Fibroblast of lung (primary cell): ENCODE measurements at regions not wholly inside any gene's neighbourhood (a gene's known extent, or its start where the extent isn't known, plus 50 kb on each side); places are given as distances from the start of the nearest gene placed in this dataset.

Experiments
- DNase-seq, 2 donors: peaks; one replicate each; pipeline versions ENCODE4 v3.0.0 to v3.0.0-alpha.2; 2010; ENCODE audit warnings: low read depth in 2 of 2
- H2AFZ ChIP-seq: 2 replicates; pipeline ENCODE4 v1.5.1; 2012; ENCODE audit warnings: low read length, control low read depth, inconsistent platforms
- H3K27ac ChIP-seq: 2 replicates; pipeline ENCODE4 v1.5.1; 2011; ENCODE audit warnings: low read length, control low read depth; ENCODE audit not compliant: insufficient read depth
- H3K27me3 ChIP-seq: 2 replicates; pipeline ENCODE4 v1.5.1; 2011; ENCODE audit warnings: mild to moderate bottlenecking, low read length; ENCODE audit not compliant: control insufficient read depth, insufficient read depth
- H3K36me3 ChIP-seq: 2 replicates; pipeline ENCODE4 v1.5.1; 2011; ENCODE audit warnings: low read length; ENCODE audit not compliant: control insufficient read depth, insufficient read depth
- H3K4me1 ChIP-seq: 2 replicates; pipeline ENCODE4 v1.5.1; 2011; ENCODE audit warnings: low read length; ENCODE audit not compliant: control insufficient read depth, insufficient read depth; ENCODE audit errors: extremely low read depth
- H3K4me2 ChIP-seq: 2 replicates; pipeline ENCODE4 v1.5.1; 2011; ENCODE audit warnings: low read length, control low read depth; ENCODE audit not compliant: insufficient read depth; ENCODE audit errors: extremely low read depth
- H3K4me3 ChIP-seq, 4 experiments: fragments of 200-600 bp in 1 of 4; sonication (generic) in 1 of 4; replicated peaks in 1 of 4; 2 replicates each; pipeline ENCODE4 v1.5.1; 2011 to 2016; ENCODE audit warnings: low read length in 4 of 4, low read depth in 3 of 4, mild to moderate bottlenecking in 3 of 4, control low read depth in 2 of 4, inconsistent platforms in 1 of 4, mixed read lengths in 1 of 4; ENCODE audit not compliant: insufficient read depth in 1 of 4; ENCODE audit errors: control extremely low read depth in 1 of 4
- H3K79me2 ChIP-seq: 2 replicates; pipeline ENCODE4 v1.5.1; 2012; ENCODE audit warnings: mild to moderate bottlenecking, low read length, inconsistent platforms; ENCODE audit not compliant: control insufficient read depth, insufficient read depth
- H3K9ac ChIP-seq: 2 replicates; pipeline ENCODE4 v1.5.1; 2011; ENCODE audit warnings: mild to moderate bottlenecking, low read length, control low read depth; ENCODE audit not compliant: insufficient read depth
- H3K9me3 ChIP-seq: 2 replicates; pipeline ENCODE4 v1.5.1; 2012; ENCODE audit warnings: low read depth, low read length; ENCODE audit not compliant: control insufficient read depth, insufficient read depth
- H4K20me1 ChIP-seq: 2 replicates; pipeline ENCODE4 v1.5.1; 2011; ENCODE audit warnings: low read length; ENCODE audit not compliant: control insufficient read depth, insufficient read depth; ENCODE audit errors: extremely low read depth
- CTCF ChIP-seq, 2 donors: IDR thresholded peaks in 1 of 2; conservative IDR thresholded peaks in 1 of 2; 1 replicate in 1 of 2; 2 replicates in 1 of 2; pipeline ENCODE4 v1.5.1; 2011 to 2012; ENCODE audit warnings: low read length in 2 of 2, control low read depth in 1 of 2, inconsistent platforms in 1 of 2, low read depth in 1 of 2, mild to moderate bottlenecking in 1 of 2
- EZH2 ChIP-seq: IDR thresholded peaks from 2 replicates; pipeline ENCODE4 v1.5.1; 2012; ENCODE audit warnings: low read length, control low read depth, mild to moderate bottlenecking; ENCODE audit errors: missing control alignments

GRCh38 chr4:133972586-133972985 lies 229.0 kb downstream of the PABPC4L start:
- Histone ChIP-seq H3K36me3 (no peaks in the 10 kb centered on the region), H2AFZ (no peak overlapping the region), H3K9ac (no peak overlapping the region), H3K4me1 (no peaks in the 10 kb centered on the region), H3K4me2 (no peak overlapping the region), H4K20me1 (no peaks in the 10 kb centered on the region), H3K27me3 (no peaks in the 10 kb centered on the region), H3K4me3 (no peak overlapping the region), H3K9me3 (no peaks in the 10 kb centered on the region), H3K79me2 (no peaks in the 10 kb centered on the region), H3K27ac (no peak overlapping the region)
- DNase-seq, result no peak
- TF ChIP-seq EZH2 (no peak), CTCF (conservative IDR thresholded peaks at IDR 0.05 in 1 of 2, IDR thresholded peaks at IDR 0.05 in 1 of 2; ENCODE audit: low read depth in 1 of 2, low read length in 2 of 2) (no peak)

DNA sequence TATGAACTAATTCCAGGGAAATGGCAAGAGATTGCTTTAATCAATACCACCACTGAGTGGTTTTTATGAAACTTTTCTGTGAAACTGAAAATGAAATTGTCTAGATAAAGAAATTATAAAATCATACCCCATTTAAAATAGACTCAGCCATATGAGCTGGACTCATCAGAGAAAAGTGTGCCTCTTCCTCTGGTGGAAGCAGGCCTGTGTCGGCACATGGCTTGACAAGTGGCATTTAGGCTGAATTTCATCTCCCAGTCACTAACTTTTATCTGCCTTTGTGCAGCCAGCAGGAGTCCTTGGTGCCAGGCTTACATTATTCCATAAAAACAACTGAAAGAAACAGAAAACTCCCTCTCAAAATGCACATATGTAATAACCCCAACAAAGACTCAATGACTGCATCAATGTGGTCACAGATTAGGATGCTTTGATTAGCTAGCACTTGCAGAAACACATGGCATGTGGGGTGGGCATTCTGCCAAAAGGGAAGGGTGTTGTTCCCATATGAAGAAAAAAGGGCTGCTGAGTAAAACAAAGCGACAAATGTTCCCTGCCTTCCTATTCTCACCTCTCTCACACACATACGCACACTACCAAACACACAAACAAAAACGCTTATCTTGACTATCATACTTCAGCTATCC lies 232.3 kb downstream of the PABPC4L start:
- Histone ChIP-seq H3K4me3 (no peak overlapping the region), H2AFZ (no peak overlapping the region), H3K4me1 (no peaks in the 10 kb centered on the region), H3K9me3 (no peaks in the 10 kb centered on the region), H3K4me2 (no peak overlapping the region), H3K79me2 (no peaks in the 10 kb centered on the region), H4K20me1 (no peaks in the 10 kb centered on the region), H3K9ac (no peak overlapping the region), H3K27ac (no peak overlapping the region), H3K27me3 (no peaks in the 10 kb centered on the region), H3K36me3 (no peaks in the 10 kb centered on the region)
- TF ChIP-seq CTCF (conservative IDR thresholded peaks at IDR 0.05 in 1 of 2, IDR thresholded peaks at IDR 0.05 in 1 of 2; ENCODE audit: low read depth in 1 of 2, low read length in 2 of 2) (no peak), EZH2 (no peak)
- DNase-seq, result peak; percentile 80

DNA sequence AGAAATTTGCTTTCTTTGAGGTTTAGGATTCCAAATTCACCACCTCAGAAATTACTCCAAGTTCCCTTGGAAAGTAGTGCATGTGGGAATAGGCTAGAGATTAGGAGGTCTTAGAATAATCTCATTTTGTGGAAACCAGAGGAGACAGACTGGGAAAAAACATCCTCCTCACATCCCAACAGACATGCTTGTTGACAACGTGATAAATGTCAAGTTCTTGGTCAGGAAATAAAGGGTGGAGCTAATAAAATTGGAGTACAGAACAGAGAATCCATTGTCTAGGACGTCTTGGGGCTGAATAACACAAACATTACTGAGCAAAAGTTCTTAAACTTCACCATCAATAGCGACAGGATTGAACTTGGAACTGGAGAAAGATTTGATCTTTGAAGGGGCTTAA lies 233.4 kb downstream of the PABPC4L start:
- TF ChIP-seq EZH2 (no peak), CTCF (conservative IDR thresholded peaks at IDR 0.05 in 1 of 2, IDR thresholded peaks at IDR 0.05 in 1 of 2; ENCODE audit: low read depth in 1 of 2, low read length in 2 of 2) (no peak)
- Histone ChIP-seq H3K4me2 (no peak overlapping the region), H3K36me3 (no peaks in the 10 kb centered on the region), H2AFZ (no peak overlapping the region), H3K79me2 (no peaks in the 10 kb centered on the region), H3K27me3 (no peaks in the 10 kb centered on the region), H3K27ac (no peak overlapping the region), H3K9ac (no peak overlapping the region), H3K9me3 (no peaks in the 10 kb centered on the region), H4K20me1 (no peaks in the 10 kb centered on the region), H3K4me1 (no peaks in the 10 kb centered on the region), H3K4me3 (no peak overlapping the region)
- DNase-seq, result no peak
